HG03354 (cell line): ENCODE measurements at regions not wholly inside any gene's neighbourhood (a gene's known extent, or its start where the extent isn't known, plus 50 kb on each side); places are given as distances from the start of the nearest gene placed in this dataset.
"Not testable (repeated sequence)": the region's sequence is repeated elsewhere in the genome, so short reads cannot be mapped to it uniquely, and the experiment has no call there.

Source experiments
- ATAC-seq: cut with Tn5 transposase; IDR thresholded peaks from one replicate; pipeline ENCODE4 v1.9.1; 2021; ENCODE audit warnings: mild to moderate bottlenecking; ENCODE audit not compliant: unreplicated experiment, poor library complexity, severe bottlenecking

DNA sequence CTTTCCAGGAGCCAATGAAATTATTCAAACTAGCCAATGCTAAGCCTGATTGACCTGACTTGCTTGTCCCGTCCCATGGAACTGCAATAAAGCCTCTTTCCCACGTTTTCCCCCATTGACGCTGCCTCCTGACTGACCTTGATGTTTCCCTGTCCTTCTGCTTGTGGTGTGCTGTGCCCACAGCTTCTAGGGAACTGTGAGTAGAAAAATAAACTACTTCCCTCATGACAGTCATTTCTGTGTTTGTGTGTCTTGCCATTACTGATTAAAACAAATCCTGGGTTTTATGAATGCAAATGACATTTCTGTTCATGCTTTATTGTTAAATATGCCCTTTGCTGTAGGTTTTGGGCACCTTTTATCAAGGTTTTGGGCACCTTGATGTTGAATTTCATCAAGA, 91.3 kb upstream of the ABI1 start:
- no peak for ATAC-seq

DNA sequence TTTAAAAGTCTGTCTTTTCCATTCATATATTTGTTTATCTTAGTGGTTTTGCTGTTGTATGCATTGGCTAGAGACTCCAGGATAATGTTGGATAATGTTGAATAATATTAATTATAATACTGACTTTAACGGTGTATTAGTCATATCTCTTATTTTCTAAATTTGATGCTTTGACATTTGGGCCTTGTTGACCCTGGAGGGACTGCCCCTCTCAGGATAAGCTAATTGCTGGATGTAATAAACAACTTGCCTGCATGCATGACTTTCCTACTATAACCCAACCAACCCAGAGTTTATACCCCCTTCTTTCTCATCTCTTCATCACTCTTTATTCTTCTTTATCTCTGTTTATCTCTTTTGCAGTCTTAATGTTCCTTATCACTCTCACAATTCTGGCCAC, 90.9 kb upstream of the ABI1 start:
- ATAC-seq = no peak

DNA sequence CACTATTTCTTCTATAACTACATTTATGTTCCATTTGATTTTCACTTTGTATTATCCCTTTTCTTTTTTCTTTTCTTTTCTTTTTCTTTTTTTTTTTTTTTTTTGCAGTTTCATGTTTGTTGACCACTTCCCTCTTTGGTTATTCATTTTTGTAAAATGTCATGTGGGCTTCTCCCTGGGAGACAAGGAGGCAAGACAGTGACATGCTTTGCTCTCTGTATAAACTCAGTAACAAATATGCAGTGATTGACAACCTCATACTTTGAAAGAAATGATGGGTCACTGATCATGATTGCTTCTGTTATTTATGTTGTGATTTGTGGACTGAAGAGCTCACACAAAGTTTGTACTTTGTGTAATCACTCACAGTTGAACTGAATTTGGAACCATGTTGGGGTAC, 90.2 kb upstream of the ABI1 start:
- ATAC-seq = peak; percentile 88

DNA sequence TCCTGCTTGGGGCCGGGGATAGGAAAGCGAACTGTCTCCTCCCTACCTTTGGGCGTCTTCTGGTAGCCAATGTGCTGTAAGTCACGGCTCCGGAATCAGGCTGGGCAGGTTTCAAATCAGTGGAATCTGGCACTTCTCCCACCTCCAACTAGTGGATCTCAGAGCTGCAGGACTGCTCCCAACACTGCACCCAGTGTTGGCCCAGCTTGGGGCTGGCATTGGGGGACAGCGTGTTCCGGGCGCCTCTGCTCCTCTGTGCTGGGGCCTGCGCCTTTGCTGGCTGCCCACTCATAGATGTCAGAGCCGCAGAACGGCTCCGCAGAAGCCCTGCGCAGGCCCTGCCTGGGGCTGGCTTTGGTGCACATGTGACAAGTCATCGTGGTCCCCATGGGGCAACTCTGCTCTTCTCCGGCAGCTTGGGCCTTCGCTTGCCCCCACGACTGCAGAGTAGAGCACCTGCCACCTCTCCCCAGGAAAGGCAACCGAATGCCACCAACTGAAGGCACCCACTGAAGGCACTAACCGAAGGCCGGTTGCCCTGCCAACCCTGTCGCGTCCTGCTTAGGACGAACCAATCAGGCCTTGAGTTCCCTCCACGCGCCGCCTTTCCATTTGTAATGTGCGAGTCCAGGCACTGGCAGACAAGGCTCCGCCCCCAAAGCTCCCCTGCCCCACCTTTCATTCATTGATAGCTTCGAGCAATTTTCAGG, 85.5 kb upstream of the ABI1 start:
- ATAC-seq = no peak

DNA sequence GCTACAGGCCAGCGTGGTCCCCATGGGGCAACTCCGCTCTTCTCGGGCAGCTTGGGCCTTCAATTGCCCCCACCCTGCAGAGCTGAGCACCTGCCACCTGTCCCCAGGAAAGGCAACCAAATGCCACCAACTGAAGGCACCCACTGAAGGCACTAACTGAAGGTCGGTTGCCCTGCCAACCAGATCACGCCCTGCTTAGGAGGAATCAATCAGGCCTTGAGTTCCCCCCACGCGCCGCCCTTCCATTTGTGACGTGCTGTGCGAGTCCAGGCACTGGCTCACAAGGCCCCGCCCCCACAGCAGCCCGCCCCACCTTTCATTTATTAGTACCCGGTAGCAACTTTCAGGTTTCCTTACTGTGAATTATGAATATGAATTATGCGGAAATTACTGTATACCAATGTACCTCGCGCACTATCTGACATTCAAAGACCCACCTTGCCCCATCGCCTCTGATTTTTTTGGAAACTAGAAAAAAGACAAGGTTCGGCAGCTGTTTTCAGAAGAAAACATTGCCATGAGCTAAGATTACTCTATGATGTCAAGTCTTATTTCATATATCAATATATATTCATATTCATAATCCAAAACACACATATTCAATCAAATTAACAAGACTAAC, 83.6 kb upstream of the ABI1 start:
- ATAC-seq = no peak

DNA sequence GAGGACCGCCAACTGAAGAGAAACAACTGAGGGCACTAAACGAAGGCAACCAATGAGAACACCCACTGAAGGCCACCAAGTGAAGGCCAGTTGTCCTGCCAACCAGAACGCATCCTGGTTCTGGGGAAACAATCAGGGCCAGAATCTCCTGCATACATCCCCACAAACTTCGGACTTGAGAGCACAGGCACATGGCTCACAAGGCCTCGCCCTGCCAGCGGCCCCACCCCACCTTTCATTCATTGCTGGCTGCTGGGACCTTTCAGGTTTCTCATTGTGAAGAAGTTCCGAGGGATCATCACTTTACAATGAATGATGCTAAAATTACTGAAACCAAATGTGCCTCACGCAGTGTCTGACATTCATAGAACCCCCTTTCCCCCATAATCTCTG, 79.2 kb upstream of the ABI1 start:
- ATAC-seq = no peak

DNA sequence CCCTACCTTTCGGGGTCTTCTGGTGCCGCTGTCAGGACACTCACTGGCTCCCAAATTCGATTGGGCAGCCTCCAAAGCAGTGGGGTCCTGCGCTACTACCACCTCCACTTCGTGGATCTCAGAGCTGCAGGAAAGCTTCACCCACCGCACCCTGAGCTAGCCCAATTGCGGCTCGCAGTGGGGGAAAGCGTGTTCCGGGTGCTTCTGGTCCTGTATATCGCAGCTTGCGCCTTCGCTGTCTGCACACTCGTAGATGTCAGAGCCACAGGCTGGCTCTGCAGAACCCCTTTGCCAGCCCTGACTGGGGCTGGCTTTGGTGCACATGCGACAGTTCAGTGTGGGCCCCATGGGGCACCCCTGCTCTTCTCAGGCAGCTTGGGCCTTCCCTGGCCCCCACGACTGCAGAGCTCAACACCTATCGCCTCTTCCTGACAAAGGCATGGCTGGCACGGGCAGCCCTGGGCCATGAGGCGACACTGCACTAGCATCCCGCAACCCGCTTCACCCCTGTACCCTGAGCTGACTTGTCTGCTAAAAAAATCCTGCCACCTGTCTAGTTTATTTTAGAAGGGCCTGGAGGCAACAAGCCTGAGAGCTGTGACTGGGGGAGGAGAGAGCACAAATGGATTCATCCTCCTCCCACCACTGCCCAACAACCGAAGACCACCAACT, 78.7 kb upstream of the ABI1 start:
- ATAC-seq = no peak

DNA sequence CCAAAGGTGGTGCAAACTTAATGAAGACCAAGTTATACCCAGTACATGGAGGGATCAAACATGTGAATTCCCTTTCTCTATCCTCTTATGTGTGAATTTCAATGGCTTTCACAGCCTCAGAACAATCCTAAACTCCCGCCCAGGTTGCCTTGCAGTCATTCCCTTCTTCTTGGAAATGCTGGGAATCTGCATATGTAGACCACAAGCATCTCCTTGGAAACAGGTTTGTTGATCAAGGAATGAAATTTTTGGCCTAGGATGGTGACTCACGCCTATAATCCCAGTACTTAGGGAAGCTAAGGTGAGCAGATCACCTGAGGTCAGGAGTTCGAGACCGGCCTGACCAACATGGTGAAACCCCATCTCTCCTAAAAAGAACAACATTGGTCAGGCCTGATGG, 77.8 kb upstream of the ABI1 start:
- no peak for ATAC-seq

DNA sequence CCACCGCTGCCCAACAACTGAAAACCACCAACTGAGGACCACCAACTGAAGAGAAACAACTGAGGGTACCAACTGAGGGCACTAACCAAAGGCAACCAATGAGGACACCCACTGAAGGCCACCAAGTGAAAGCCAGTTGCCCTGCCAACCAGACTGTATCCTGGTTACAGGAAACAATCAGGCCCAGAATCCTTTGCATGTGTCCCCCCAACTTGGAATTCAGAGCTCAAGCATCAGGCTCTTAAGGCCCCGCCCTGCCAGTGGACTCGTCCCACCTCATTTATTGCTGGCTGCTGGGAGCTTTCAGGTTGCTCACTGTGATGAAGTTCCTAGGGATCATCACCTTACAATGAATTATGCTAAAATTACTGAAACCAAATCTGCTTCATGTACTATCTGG, 76.6 kb upstream of the ABI1 start:
- ATAC-seq = no peak

DNA sequence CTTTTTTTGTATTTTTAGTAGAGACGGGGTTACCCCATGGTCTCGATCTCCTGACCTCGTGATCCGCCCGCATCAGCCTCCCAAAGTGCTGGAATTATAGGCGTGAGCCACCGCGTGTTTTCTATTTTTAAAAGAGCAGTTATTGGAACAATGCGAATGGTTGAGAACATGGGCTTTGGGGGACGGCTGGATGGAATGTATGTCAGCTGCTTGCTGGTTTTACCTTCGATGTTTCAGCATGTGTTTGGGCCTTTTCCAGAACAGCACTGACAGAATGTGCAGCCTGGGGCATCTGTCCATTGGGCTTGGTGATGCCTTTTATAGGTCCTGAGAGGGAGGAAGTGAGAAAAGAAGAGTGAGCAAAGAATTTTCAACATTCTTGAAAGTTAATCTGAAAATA, 73.4 kb upstream of the ABI1 start:
- not testable (repeated sequence) for ATAC-seq

DNA sequence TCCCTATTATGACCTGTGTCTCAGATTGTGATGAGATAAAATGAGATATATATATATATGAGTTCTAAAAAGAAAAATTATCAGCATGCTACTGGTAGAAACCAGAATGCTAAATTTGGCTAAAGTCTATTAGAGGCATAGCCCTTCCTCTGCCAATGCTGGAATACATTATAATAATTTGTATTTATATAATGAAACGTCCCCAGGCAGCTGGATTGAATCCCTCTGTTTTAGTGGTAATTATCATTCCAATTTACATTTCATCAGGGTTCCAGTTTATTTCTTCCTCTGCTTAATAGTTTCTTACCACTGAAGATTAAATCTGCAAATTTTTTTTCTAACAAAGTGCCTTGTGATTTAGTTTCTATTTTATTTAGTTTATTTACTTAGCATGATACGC, 71.8 kb upstream of the ABI1 start:
- no peak for ATAC-seq

DNA sequence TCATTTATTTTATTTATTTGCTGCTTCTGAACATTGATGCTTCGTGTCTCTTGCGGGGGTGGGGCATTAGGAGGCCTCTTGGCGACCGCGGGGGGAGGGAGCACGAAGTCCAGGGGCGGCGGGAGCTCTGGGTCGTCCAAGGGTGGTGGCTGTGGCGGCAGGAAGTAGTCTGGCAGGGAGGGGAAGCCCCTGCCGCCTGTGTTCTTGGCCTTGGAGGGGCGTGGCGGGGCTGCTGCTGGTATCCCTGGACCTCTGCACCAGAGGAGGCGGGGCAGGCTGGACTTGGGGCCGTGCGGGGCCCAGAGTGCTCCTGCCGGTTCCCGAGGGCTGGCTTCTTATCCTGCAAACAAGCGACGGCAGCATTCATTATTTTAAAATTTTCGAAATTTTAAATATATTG, 70.5 kb upstream of the ABI1 start:
- ATAC-seq = peak; percentile 99

DNA sequence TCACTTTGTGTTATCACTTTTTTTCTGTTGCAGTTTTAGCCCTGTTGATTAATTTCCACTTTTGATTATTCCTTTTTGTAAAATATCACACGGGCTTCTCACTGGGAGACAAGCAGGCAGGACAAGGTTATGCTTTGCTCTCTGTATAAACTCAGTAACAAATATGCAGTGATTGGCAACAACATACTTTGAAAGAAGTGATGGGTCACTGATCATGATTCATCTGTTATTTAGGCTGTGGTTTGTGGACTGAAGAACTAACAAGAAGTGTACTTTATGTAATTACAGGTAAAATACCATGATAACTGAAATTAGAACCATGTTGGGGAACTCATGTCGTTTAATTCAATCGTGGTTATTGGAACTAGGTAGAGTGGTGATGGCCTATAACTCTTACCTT, 62.1 kb upstream of the ABI1 start:
- ATAC-seq = not testable (repeated sequence)

DNA sequence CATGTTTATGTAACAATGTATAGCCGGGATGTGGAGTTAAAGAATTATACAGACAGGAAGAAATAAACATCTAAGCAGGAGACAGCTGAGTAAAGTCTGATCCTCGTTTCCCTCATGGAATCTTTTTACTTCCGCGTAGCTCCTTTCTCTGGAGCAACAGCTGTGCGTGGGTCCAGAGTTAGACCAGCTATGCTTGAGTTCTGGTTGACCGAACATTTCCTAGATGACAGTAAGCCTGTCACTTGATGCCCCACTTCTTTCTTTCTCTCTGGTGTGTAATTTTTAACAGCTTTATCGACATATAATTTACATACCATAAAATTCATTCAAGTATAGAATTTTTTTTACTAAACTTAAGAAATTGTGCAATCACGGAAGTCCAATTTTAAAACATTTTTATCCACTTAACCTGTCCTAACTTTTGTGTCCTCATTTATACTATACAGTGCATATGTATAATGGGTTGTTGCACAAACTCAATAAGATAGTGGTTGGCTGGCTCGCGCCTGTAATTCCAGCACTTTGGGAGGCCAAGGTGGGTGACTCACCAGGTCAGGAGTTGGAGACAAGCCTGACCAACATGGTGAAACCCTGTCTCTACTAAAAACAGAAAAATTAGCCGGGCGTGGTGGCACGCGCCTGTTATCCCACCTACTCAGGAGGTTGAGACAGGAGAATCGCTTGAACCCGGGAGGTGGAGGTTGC, 58.5 kb upstream of the ABI1 start:
- ATAC-seq = not testable (repeated sequence)

DNA sequence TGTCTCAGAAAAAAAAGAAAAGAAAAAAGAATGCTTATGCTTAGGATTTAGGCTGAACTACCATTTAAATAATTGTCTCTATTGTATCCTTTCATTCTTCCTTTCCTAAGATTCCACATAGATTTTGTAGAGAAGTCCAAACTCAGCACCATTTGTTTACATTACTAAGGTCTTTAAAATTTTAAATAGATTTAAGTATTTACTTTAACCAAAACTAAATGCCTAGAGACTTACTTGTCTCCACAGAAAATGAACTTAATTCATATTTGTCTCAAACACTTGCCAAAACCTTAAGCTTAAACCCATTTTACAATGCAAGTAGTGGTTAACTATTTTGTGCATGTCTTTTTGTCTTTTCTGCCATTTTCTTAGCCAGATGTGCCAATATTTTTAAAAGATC, 54.1 kb upstream of the ABI1 start:
- no peak for ATAC-seq

DNA sequence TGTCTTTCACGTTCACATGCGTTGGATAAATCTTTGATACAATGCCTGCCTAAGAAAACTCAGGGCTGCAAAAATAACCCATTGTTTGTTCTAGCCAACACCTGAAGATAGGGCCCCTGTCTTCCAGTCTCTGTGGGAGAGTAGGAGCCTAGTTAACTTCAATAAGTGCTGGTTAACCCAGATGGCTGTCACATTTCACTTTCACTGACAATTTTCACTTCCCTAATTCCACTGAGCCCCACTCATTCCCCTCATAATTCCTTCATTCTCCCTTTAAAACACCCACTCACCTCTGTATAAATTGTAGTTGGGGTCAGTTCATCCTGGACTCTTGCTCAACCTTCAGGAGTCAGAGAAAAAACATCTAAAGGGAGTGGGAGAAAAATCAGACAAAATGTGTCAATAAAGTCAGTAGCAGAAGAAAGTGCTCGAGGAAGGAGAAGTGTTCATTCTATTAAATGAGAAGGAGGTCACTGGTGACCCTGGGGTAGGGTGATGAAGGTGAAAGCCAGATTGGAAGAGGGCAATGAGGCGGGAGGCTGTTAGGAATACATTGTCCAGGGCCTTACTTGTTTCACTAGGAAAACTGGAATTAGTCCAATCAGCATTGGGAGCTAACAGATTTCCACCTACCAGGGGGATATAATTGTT, 51.2 kb upstream of the ABI1 start:
- ATAC-seq = no peak
